B cell (primary cell): ENCODE measurements at regions not wholly inside any gene's neighbourhood (a gene's known extent, or its start where the extent isn't known, plus 50 kb on each side); places are given as distances from the start of the nearest gene placed in this dataset.

Source experiments
- ATAC-seq: fragments of 200-7000 bp; cut with Tn5 transposase; one replicate; pipeline ENCODE4 v1.10.0; 2021; ENCODE audit warnings: low read depth, mild to moderate bottlenecking, moderate number of reproducible peaks, moderate library complexity
- CTCF ChIA-PET: fragments of 350-600 bp; sonication (Branson Sonifier 250); formaldehyde crosslinking; loops from one replicate; lab custom pipeline; 2021; ENCODE audit warnings: antibody characterized with exemption, inconsistent platforms; lab: Charles Lee
- POLR2A ChIA-PET: fragments of 350-600 bp; sonication (Branson Sonifier 250); formaldehyde crosslinking; loops from one replicate; lab custom pipeline; 2021; ENCODE audit warnings: antibody characterized with exemption; lab: Charles Lee
- DNase-seq: peaks from one replicate; pipeline ENCODE4 v3.0.0; 2013
- H2AFZ ChIP-seq: 2 replicates; pipeline ENCODE4 v1.6.1; 2012; ENCODE audit warnings: mild to moderate bottlenecking, low read depth, low read length; ENCODE audit not compliant: insufficient read depth, poor library complexity, severe bottlenecking
- H3K27ac ChIP-seq, 2 donors: 1 replicate in 1 of 2; 2 replicates in 1 of 2; pipeline ENCODE4 v1.5.1; 2012 to 2013; ENCODE audit warnings: low read length in 2 of 2, mild to moderate bottlenecking in 2 of 2, moderate library complexity in 1 of 2
- H3K27me3 ChIP-seq, 4 experiments: fragments of 200-600 bp in 1 of 4; sonication (generic) in 1 of 4; replicated peaks in 1 of 4; 1 replicate in 2 of 4; 2 replicates in 2 of 4; pipeline versions ENCODE4 v1.6.1 to v1.7.0; 2013 to 2016; ENCODE audit warnings: low read length in 3 of 4, mild to moderate bottlenecking in 2 of 4, mixed read lengths in 1 of 4, moderate library complexity in 1 of 4; ENCODE audit not compliant: insufficient read depth in 4 of 4, control insufficient read depth in 3 of 4; ENCODE audit errors: control extremely low read depth in 1 of 4
- H3K36me3 ChIP-seq, 2 experiments: replicated peaks in 1 of 2; 1 replicate in 1 of 2; 2 replicates in 1 of 2; pipeline versions ENCODE4 v1.6.1 to v1.7.1; 2013; ENCODE audit warnings: low read length in 1 of 2; ENCODE audit not compliant: insufficient read depth in 2 of 2, control insufficient read depth in 1 of 2; ENCODE audit errors: control extremely low read depth in 1 of 2, extremely low read depth in 1 of 2
- H3K4me1 ChIP-seq, 2 donors: fragments of 200-600 bp in 1 of 2; sonication (generic) in 1 of 2; 1 replicate in 1 of 2; 2 replicates in 1 of 2; pipeline versions ENCODE4 v1.5.1 to v1.6.1; 2013 to 2017; ENCODE audit warnings: low read length in 2 of 2; ENCODE audit not compliant: control insufficient read depth in 2 of 2, insufficient read depth in 2 of 2
- H3K4me2 ChIP-seq: replicated peaks from 2 replicates; pipeline ENCODE3; 2012; ENCODE audit warnings: mild to moderate bottlenecking, low read depth, low read length; ENCODE audit not compliant: poor library complexity, severe bottlenecking
- H3K4me3 ChIP-seq, 5 experiments: fragments of 200-600 bp in 1 of 5; sonication (generic) in 1 of 5; 1 replicate in 3 of 5; 2 replicates in 2 of 5; pipeline versions ENCODE4 v1.5.1 to v1.7.0; 2011 to 2016; ENCODE audit warnings: low read length in 4 of 5, mild to moderate bottlenecking in 4 of 5, low read depth in 2 of 5, control low read depth in 1 of 5, moderate library complexity in 1 of 5; ENCODE audit not compliant: insufficient read depth in 1 of 5; ENCODE audit errors: control extremely low read depth in 1 of 5, extremely low read depth in 1 of 5
- H3K79me2 ChIP-seq: fragments of 200-600 bp; sonication (generic); one replicate; pipeline ENCODE4 v1.6.0; 2016; ENCODE audit warnings: low read length; ENCODE audit not compliant: control insufficient read depth, insufficient read depth
- H3K9ac ChIP-seq: fragments of 200-600 bp; sonication (generic); 2 replicates; pipeline ENCODE4 v1.6.1; 2017; ENCODE audit warnings: mild to moderate bottlenecking, low read length, moderate library complexity
- H3K9me3 ChIP-seq, 3 donors: one replicate each; pipeline versions ENCODE4 v1.6.1 to v1.7.1; 2013; ENCODE audit warnings: low read length in 2 of 3; ENCODE audit not compliant: control insufficient read depth in 2 of 3, insufficient read depth in 1 of 3; ENCODE audit errors: control extremely low read depth in 1 of 3
- H4K20me1 ChIP-seq: 2 replicates; pipeline ENCODE4 v1.6.0; 2012; ENCODE audit warnings: mild to moderate bottlenecking, low read length; ENCODE audit not compliant: insufficient read depth, control insufficient read depth, poor library complexity, severe bottlenecking
- H3K27ac Mint-ChIP-seq: one replicate; pipeline ENCODE4 v1.8.0; 2021; ENCODE audit warnings: mixed read lengths
- H3K27me3 Mint-ChIP-seq: one replicate; pipeline ENCODE4 v1.8.0; 2021; ENCODE audit warnings: mixed read lengths
- H3K4me1 Mint-ChIP-seq: one replicate; pipeline ENCODE4 v1.8.0; 2021; ENCODE audit warnings: mixed read lengths
- H3K4me3 Mint-ChIP-seq: one replicate; pipeline ENCODE4 v1.8.0; 2021; ENCODE audit warnings: mixed read lengths
- H3K9me3 Mint-ChIP-seq: one replicate; pipeline ENCODE4 v1.8.0; 2022; ENCODE audit warnings: mixed read lengths; ENCODE audit not compliant: insufficient read depth
- EZH2 ChIP-seq: IDR thresholded peaks from 2 replicates; pipeline ENCODE4 v1.6.1; 2012; ENCODE audit warnings: borderline replicate concordance, low read depth, mild to moderate bottlenecking, moderate library complexity, low read length; ENCODE audit not compliant: insufficient read depth, poor library complexity, severe bottlenecking
- WGBS: methylation state at CpG from one replicate; pipeline ENCODE4 v1.1.5; 2013; ENCODE audit warnings: missing lambda C conversion rate; ENCODE audit not compliant: insufficient coverage; 5-methylcytosine and 5-hydroxymethylcytosine counted together
- intact Hi-C: fragments of 100-400 bp; cut with micrococcal nuclease; formaldehyde crosslinking; loops from one replicate; pipeline ENCODE4 v1.10.0; 2022
- TF ChIP-seq, protein P1 (sequence below): fragments of 200-600 bp; IDR thresholded peaks from one replicate; pipeline ENCODE4 v1.8.0; 2022; ENCODE audit warnings: antibody characterized with exemption, mild to moderate bottlenecking

- H3K9me3 ChIP-seq, result peaks cover 0 to 4% (median 0%) of the 10 kb centered on the region in 3 donors
- TF ChIP-seq EZH2, result no peak
- TF ChIP-seq, protein P1, sequence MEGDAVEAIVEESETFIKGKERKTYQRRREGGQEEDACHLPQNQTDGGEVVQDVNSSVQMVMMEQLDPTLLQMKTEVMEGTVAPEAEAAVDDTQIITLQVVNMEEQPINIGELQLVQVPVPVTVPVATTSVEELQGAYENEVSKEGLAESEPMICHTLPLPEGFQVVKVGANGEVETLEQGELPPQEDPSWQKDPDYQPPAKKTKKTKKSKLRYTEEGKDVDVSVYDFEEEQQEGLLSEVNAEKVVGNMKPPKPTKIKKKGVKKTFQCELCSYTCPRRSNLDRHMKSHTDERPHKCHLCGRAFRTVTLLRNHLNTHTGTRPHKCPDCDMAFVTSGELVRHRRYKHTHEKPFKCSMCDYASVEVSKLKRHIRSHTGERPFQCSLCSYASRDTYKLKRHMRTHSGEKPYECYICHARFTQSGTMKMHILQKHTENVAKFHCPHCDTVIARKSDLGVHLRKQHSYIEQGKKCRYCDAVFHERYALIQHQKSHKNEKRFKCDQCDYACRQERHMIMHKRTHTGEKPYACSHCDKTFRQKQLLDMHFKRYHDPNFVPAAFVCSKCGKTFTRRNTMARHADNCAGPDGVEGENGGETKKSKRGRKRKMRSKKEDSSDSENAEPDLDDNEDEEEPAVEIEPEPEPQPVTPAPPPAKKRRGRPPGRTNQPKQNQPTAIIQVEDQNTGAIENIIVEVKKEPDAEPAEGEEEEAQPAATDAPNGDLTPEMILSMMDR, result no peak
- intact Hi-C loops, result no loop called here
- no peaks in the 10 kb centered on the region for H4K20me1 ChIP-seq
- POLR2A ChIA-PET, result no interaction called here
- CTCF ChIA-PET, result no interaction called here
- H3K27ac ChIP-seq, result no peak overlapping the region
- H3K27me3 ChIP-seq, result no peaks in the 10 kb centered on the region
- ATAC-seq (no peak), DNase-seq (no peak)
- H3K36me3 ChIP-seq, result no peaks in the 10 kb centered on the region
- H3K4me3 Mint-ChIP-seq, result no peak overlapping the region
- no peak overlapping the region for H3K4me3 ChIP-seq
- H3K27me3 Mint-ChIP-seq, result no peaks in the 10 kb centered on the region
- H3K79me2 ChIP-seq, result no peaks in the 10 kb centered on the region
- no peaks in the 10 kb centered on the region for H3K9me3 Mint-ChIP-seq
- no peaks in the 10 kb centered on the region for H3K4me1 Mint-ChIP-seq
- no peak overlapping the region for H3K27ac Mint-ChIP-seq
- no CpG with 5 or more reads among the region's 3 CpGs for WGBS
- H2AFZ ChIP-seq, result no peak overlapping the region
- H3K4me2 ChIP-seq, result no peak overlapping the region
- H3K9ac ChIP-seq, result no peak overlapping the region
- H3K4me1 ChIP-seq, result no peaks in the 10 kb centered on the region
These were observed 191.7 kb upstream of the DAPK1 start for GRCh38 chr9:87306006-87306405.

DNA sequence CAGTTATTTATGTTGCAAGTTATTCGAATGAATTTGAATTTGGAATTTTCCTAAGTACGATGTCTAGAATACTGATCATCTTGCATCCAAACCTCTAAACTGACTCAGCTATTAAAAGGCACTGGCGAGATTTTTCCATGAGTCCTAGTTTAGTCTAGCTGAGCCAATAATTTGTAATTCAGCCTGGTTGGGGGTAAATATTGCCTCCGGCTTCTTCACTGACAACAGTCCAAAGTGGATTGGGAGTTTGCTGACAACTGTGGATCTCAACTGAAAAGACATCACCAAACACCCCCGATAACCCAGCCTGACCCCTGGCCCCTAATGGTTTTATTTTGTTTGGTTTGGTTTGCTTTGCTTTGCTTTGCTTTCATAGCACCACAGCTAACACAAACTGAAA, 189.8 kb upstream of the DAPK1 start:
- WGBS, result no CpG with 5 or more reads among the region's 5 CpGs
- Histone ChIP-seq H3K4me3 (no peak overlapping the region), H3K79me2 (no peaks in the 10 kb centered on the region), H3K36me3 (no peaks in the 10 kb centered on the region), H3K9me3 (peaks cover 0 to 4% (median 0%) of the 10 kb centered on the region in 3 donors), H3K27me3 (no peaks in the 10 kb centered on the region), H4K20me1 (no peaks in the 10 kb centered on the region), H3K4me1 (no peaks in the 10 kb centered on the region), H3K4me2 (no peak overlapping the region), H3K27ac (no peak overlapping the region), H2AFZ (no peak overlapping the region), H3K9ac (no peak overlapping the region)
- no peak overlapping the region for H3K27ac Mint-ChIP-seq
- ChIA-PET CTCF (no interaction called here), POLR2A (no interaction called here)
- H3K9me3 Mint-ChIP-seq, result no peaks in the 10 kb centered on the region
- DNase-seq (no peak), ATAC-seq (no peak)
- H3K27me3 Mint-ChIP-seq, result no peaks in the 10 kb centered on the region
- H3K4me3 Mint-ChIP-seq, result no peak overlapping the region
- intact Hi-C loops, result no loop called here
- TF ChIP-seq, protein P1, result no peak
- no peak for TF ChIP-seq EZH2
- H3K4me1 Mint-ChIP-seq, result no peaks in the 10 kb centered on the region
